SW 1271 (cell line): ENCODE measurements at regions not wholly inside any gene's neighbourhood (a gene's known extent, or its start where the extent isn't known, plus 50 kb on each side); places are given as distances from the start of the nearest gene placed in this dataset.
"Not testable (repeated sequence)": the region's sequence is repeated elsewhere in the genome, so short reads cannot be mapped to it uniquely, and the experiment has no call there.

Experiments used
- DNase-seq, 2 experiments: peaks; one replicate each; lab custom pipeline; 2025; lab: John Stamatoyannopoulos, UW

DNA sequence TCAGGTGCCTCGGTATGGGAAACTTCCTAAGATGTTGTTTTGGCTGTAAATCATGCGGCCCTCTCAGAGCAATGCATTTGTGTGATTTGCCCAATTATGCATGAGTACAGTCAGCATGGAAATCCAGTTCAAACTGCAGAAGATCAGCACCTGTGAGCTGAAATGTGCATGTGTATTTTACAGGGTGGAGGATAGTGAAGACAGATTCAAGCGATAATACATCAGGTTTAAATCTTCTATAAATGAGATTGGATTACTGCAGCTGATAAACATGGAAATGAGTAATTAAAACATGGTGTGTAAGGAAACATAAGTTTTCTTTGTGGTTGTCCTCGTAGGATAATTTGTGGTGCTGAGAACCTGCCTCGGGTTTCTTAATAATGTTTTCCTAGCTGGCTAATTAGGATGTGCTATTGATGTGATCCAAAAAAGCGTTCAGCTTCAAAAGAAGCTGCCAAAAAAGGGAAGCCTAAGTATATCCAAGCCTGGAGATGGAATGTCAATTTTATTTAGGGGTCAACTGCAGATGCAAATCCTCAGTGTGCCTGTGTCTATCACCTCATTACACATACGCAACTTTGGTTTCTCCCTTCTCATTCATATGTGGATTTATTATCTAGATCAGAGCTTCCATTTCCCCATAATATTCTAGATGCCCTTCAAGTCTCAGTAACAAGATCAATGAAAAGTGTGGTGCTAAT lies 117.1 kb upstream of the CCDC28A start:
- no peak for DNase-seq

- no peak for DNase-seq
These were observed 116.5 kb upstream of the CCDC28A start for GRCh38 chr6:138657065-138657425.

GRCh38 chr6:138659998-138660397 lies 113.6 kb upstream of the CCDC28A start:
- no peak for DNase-seq

- no peak for DNase-seq
These were observed 111.1 kb upstream of the CCDC28A start for GRCh38 chr6:138662471-138662870.

- no peak for DNase-seq
These were observed 109.7 kb upstream of the CCDC28A start for GRCh38 chr6:138663892-138664291.

DNA sequence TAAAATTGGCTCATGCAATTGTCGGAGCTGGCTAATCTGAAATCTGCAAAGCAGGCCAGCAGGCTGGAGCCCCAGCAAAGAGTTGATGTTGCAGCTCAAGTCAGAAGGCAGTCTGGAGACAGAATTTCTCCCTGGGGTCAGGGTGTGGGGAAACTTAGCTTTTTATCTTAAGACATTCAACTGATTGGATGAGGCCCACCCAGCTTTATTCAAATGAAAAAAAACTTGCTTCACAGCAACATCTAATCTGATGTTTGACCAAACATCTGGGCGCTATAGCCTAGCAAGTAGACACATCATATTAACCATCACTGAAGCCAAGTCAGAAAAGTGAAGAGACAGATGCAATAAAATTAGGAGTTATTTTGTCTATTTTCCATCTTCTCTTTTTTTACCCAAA lies 108.8 kb upstream of the CCDC28A start:
- no peak for DNase-seq

- DNase-seq = no peak
These were observed 106.9 kb upstream of the CCDC28A start for GRCh38 chr6:138666636-138667035.

DNA sequence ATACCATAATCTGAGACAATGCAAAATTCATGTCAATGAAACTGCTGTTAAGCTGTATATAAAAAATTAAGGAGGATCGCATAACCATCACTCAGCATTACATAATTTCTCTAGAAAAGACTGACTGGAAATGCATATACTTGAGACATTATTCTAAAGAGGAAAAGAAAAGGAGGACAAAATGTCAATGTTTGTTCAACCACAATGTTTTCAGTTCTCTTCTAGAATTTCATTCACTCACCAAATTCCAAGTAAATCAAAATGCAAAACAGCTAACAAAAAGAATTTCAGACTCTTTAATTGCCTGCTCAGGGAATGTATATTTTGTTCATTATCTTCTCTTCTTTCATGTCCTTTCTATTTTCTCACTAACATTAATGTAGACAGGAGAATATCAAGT lies 106.2 kb upstream of the CCDC28A start:
- no peak for DNase-seq

GRCh38 chr6:138671351-138671750 lies 102.2 kb upstream of the CCDC28A start:
- no peak for DNase-seq

- DNase-seq = no peak
These were observed 100.1 kb upstream of the CCDC28A start for GRCh38 chr6:138673346-138674014.

DNA sequence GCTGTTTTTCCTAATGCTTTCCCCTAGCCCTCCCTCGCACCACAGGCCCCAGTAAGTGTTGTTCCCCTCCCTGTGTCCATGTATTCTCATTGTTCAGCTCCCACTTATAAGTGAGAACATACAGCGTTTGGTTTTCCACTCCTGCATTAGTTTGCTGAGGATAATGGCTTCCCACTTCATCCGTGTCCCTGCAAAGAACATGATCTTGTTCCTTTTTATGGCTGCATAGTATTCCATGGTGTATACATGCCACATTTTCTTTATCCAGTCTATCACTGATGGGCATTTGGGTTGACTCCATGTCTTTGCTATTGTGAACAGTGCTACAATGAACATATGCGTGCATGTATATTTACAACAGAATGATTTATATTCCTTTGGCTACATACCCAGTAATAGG lies 99.1 kb upstream of the CCDC28A start:
- DNase-seq = not testable (repeated sequence)

- no peak for DNase-seq
These were observed 96.0 kb upstream of the CCDC28A start for GRCh38 chr6:138677538-138677937.

DNA sequence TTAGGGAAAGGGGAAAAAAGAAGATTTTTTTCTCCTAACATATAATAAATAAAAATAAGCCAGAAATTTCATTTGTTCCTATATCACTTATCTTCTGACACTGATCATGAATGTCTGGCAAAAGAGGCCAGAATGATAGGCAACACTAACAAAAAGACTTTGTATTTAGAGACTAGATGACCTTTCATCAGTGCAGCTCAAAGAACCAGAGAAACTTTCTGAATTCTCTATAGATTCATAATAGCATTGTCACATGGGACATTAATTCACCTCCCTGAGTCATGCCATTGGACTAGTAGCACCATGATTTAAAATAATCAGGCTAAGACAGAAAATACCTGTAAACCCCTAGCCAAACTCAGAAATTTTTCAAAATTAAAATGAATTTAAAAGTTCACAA lies 95.4 kb upstream of the CCDC28A start:
- no peak for DNase-seq

DNA sequence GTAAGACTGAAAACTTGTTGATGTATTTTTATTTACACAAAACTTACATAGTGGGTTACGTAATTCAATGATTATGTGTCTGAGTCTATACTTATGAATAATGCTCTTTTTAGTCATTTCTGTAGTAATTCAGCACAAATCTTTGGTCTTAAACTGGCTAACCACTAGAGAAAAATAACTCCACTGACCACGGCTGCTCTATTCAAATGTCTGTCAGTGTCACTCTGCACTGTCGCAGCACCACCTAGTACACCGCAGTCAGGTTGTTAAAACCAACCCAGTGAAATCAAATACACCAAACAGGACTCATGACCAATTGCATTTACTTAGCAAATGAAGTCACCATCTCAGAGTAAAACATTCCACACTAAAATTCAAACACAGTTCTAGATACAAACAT lies 93.5 kb upstream of the CCDC28A start:
- no peak for DNase-seq

GRCh38 chr6:138681627-138682026 lies 91.9 kb upstream of the CCDC28A start:
- DNase-seq = no peak

DNA sequence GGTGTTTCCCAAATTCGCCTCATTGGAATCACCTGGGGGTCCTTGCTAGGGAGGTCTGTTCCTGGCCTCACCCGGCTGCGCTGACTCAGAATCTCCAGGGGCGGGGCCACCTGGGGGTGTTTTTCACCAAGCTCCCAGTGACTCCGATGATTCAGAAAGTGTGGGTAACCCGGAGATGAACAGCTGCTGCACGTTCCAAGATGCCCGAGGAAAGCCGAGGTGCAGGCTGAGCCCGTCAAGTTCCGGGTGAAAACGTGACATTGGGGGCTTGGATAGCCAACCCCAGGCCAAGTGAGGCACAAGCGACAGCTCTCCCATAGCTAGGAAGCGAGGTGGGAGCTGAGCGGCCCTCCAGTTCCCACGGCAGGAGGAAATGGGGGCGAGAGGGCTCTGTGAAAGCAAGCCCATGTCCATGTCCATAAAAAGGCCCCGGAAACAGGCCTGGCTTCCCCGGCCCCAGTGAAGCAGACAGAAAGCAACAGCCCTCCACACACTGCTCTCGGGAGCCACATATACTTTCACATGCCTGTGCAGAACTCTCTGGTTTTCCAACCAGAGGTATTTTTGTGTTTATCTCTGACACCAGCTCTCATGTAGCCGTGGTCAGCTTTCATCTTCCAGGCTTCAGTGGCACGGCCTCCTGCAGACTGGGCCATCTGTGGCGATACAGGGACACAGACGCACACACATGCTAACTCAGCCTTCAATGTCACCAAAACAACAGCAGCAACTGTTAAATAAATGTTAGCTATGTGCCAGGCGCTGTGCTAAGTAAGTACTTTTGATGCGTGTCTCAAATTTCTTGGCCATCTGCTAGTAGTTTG lies 90.7 kb upstream of the CCDC28A start:
- peak in 1 of 2 experiments; percentile 41 for DNase-seq

- DNase-seq = no peak
These were observed 88.3 kb upstream of the CCDC28A start for GRCh38 chr6:138685257-138685656.

- no peak for DNase-seq
These were observed 87.8 kb upstream of the CCDC28A start for GRCh38 chr6:138685781-138686180.

GRCh38 chr6:138688580-138688979 lies 85.0 kb upstream of the CCDC28A start:
- no peak for DNase-seq

- DNase-seq = no peak
These were observed 83.7 kb upstream of the CCDC28A start for GRCh38 chr6:138689849-138690248.

DNA sequence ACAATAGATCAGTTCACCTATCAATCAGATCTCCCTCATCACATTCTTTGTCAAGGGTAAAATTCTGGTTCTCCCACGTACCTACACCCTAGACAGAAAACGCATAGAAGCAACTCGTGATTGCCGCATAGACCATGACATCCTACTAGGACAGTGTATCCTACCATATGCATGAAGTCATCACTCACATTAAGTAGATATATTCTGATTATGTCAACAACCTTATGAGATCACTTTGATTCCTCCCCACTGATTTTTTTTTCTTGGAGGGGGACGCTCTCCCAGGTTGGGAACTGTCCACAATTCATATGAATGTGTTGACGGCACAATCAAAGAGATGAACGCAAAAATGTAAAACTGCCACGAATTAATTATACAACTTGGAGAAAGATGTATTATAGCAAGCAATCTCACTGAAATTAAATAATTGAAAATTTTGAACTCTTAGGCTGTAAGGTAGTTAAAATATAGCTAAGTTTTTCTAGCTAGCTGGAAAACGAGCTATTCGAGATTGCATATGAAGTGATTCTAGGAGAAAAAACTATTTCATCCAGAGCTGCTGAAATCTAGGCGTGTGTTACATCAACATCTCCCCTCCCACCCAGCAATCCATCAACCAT lies 82.5 kb upstream of the CCDC28A start:
- no peak for DNase-seq

DNA sequence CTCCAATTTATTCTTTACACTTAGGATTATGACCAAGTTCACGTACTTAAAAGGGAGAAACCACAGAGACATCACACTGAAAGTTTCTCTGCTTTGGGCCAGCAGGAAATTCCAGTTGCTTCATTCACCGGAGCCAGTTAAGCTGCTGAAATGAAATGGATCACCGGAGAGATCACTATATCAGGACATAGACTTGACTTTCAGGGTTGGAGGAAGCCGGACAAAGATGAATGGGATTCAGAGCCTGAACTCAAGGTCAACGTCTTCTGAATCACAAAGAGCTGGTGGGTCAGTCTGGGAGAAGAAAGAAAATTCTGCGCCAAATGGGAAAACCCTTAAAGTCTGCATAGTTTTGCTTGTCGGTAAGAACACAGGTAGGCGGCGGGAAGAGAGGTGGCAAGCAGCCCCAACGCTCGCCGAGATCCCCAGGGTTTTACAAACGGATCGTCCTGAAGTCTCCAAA lies 81.9 kb upstream of the CCDC28A start:
- peak in 1 of 2 experiments; percentile 21 for DNase-seq
